ENCODE measurements at regions not wholly inside any gene's neighbourhood (a gene's known extent, or its start where the extent isn't known, plus 50 kb on each side); places are given as distances from the start of the nearest gene placed in this dataset.

DNA sequence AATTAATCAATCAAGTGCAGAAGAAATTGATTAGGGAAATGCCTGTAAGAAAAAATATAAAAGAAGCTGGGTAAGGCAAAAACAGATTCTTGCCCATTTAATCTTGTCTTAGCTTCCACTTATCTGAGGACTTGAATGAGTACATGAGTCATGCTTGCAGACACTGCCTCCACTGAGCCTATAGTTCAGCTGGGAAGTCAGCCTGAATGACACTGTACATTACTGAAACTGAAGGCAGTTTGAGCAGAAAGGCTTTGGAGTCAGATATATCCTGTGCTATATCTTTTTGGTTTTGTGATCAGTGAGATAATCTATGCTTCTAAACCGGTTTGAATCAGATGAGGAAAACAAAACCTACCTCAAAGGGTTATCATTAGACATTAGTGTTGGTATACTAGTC lies 61.3 kb downstream of the NUDT11 start:
- in situ Hi-C loops (cut with MboI; ENCODE audit: low sequenced_read_pairs) (no loop called here), dilution Hi-C loops (cut with HindIII; ENCODE audit: low sequenced_read_pairs, unreplicated experiment) (no loop called here)
- CTCF ChIA-PET: no interaction called here

More for the DNA sequence above, 61.3 kb downstream of the NUDT11 start:
- Histone ChIP-seq H3K27ac (ENCODE audit: insufficient read depth, low read length) (no peak overlapping the region), H3K4me2 (ENCODE audit: low read depth, low read length) (no peak overlapping the region), H3K79me1 (ENCODE audit: low read depth in 1 of 2, low read length in 2 of 2) (no peaks in the 10 kb centered on the region), H2BK5ac (ENCODE audit: low read depth, low read length, poor library complexity, severe bottlenecking) (no peak overlapping the region), H4K91ac (ENCODE audit: insufficient read depth, low read depth, low read length) (no peak overlapping the region), H2BK20ac (ENCODE audit: low read depth, low read length) (no peak overlapping the region), H3K18ac (ENCODE audit: low read depth, low read length) (no peak overlapping the region), H3K14ac (replicated peaks; ENCODE audit: low read depth, low read length) (no peak overlapping the region), H4K8ac (ENCODE audit: low read depth in 2 of 2, low read length in 2 of 2) (no peak overlapping the region), H4K20me1 (ENCODE audit: insufficient read depth, low read length) (no peaks in the 10 kb centered on the region), H2AK5ac (ENCODE audit: low read depth, low read length) (no peak overlapping the region), H3K4me3 (ENCODE audit: insufficient read depth, low read depth, low read length) (no peak overlapping the region), H3K56ac (ENCODE audit: extremely low read depth, insufficient read depth, low read length) (no peak overlapping the region), H3K23ac (ENCODE audit: low read depth, low read length) (no peak overlapping the region), H3K9me3 (ENCODE audit: control insufficient read depth, insufficient read depth, low read length) (no peaks in the 10 kb centered on the region), H3K4ac (ENCODE audit: low read depth, low read length) (no peak overlapping the region), H4K5ac (ENCODE audit: low read depth, low read length) (no peak overlapping the region), H3K4me1 (ENCODE audit: control insufficient read depth, insufficient read depth, low read length) (no peaks in the 10 kb centered on the region), H3K9ac (ENCODE audit: low read depth, low read length) (no peak overlapping the region), H2AK9ac (replicated peaks; ENCODE audit: low read depth, low read length, poor library complexity) (no peak overlapping the region), H3K9me1 (ENCODE audit: insufficient read depth, low read length) (no peaks in the 10 kb centered on the region), H2BK120ac (ENCODE audit: low read depth, low read length) (no peak overlapping the region), H2AFZ (replicated peaks; ENCODE audit: low read length, poor library complexity) (no peak overlapping the region), H3K36me3 (ENCODE audit: control insufficient read depth, insufficient read depth, low read length) (no peaks in the 10 kb centered on the region), H3K27me3 (ENCODE audit: control insufficient read depth, insufficient read depth, low read length) (0 out of 2 replicates have a peak, but pooled peaks cover 1% of the 10 kb centered on the region), H2BK15ac (ENCODE audit: low read depth, low read length) (no peak overlapping the region)
- no CpG with 5 or more reads among the region's 1 CpG for WGBS, 2 experiments (ENCODE audit: extremely low coverage in 2 of 2, insufficient read length in 1 of 2)
- POLR2A ChIA-PET (ENCODE audit: unreplicated experiment): no interaction called here
- TF ChIP-seq SMC3 (IDR thresholded peaks at IDR 0.05; ENCODE audit: low read depth, low read length): no peak
- TF ChIP-seq POLR2A (IDR thresholded peaks at IDR 0.05; ENCODE audit: low read depth, low read length): no peak
- no peak for TF ChIP-seq MAFK (IDR thresholded peaks at IDR 0.05; ENCODE audit: low read depth, low read length)
- TF ChIP-seq CHD1 (IDR thresholded peaks at IDR 0.05; ENCODE audit: low read depth, low read length): no peak
- TF ChIP-seq, protein P1, sequence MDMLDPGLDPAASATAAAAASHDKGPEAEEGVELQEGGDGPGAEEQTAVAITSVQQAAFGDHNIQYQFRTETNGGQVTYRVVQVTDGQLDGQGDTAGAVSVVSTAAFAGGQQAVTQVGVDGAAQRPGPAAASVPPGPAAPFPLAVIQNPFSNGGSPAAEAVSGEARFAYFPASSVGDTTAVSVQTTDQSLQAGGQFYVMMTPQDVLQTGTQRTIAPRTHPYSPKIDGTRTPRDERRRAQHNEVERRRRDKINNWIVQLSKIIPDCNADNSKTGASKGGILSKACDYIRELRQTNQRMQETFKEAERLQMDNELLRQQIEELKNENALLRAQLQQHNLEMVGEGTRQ (IDR thresholded peaks at IDR 0.05; ENCODE audit: low read depth, low read length): no peak
- no peak for TF ChIP-seq FOS (IDR thresholded peaks at IDR 0.05; ENCODE audit: low read depth, low read length)
- no peak for TF ChIP-seq RCOR1 (IDR thresholded peaks at IDR 0.05; ENCODE audit: insufficient replicate concordance, low read length)
- no peak for TF ChIP-seq RFX5 (IDR thresholded peaks at IDR 0.05; ENCODE audit: low read depth, low read length)
- no peak for TF ChIP-seq MAZ (IDR thresholded peaks at IDR 0.05; ENCODE audit: borderline replicate concordance, low read depth, low read length)
- no peak for TF ChIP-seq MXI1 (IDR thresholded peaks at IDR 0.05; ENCODE audit: borderline replicate concordance, low read depth, low read length)
- TF ChIP-seq RAD21 (IDR thresholded peaks at IDR 0.05; ENCODE audit: low read length): no peak
- TF ChIP-seq, protein P2, sequence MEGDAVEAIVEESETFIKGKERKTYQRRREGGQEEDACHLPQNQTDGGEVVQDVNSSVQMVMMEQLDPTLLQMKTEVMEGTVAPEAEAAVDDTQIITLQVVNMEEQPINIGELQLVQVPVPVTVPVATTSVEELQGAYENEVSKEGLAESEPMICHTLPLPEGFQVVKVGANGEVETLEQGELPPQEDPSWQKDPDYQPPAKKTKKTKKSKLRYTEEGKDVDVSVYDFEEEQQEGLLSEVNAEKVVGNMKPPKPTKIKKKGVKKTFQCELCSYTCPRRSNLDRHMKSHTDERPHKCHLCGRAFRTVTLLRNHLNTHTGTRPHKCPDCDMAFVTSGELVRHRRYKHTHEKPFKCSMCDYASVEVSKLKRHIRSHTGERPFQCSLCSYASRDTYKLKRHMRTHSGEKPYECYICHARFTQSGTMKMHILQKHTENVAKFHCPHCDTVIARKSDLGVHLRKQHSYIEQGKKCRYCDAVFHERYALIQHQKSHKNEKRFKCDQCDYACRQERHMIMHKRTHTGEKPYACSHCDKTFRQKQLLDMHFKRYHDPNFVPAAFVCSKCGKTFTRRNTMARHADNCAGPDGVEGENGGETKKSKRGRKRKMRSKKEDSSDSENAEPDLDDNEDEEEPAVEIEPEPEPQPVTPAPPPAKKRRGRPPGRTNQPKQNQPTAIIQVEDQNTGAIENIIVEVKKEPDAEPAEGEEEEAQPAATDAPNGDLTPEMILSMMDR (conservative IDR thresholded peaks at IDR 0.05; ENCODE audit: low read depth, low read length): no peak
- TF ChIP-seq BHLHE40 (IDR thresholded peaks at IDR 0.05; ENCODE audit: low read depth, low read length): no peak
- TF ChIP-seq CEBPB (IDR thresholded peaks at IDR 0.05; ENCODE audit: low read depth, low read length): no peak
- no TSS peak for BruUV-seq (replicated peaks)
- intact Hi-C loops (cut with micrococcal nuclease): no loop called here
- no peak for ATAC-seq (ENCODE audit: low read depth)
- no peak for DNase-seq
